ENCODE measurements at regions not wholly inside any gene's neighbourhood (a gene's known extent, or its start where the extent isn't known, plus 50 kb on each side); places are given as distances from the start of the nearest gene placed in this dataset.
A peak's percentile ranks its signal among the peaks of the same experiment; 100 is the strongest.
"Not testable (repeated sequence)": the region's sequence is repeated elsewhere in the genome, so short reads cannot be mapped to it uniquely, and the experiment has no call there.

DNA sequence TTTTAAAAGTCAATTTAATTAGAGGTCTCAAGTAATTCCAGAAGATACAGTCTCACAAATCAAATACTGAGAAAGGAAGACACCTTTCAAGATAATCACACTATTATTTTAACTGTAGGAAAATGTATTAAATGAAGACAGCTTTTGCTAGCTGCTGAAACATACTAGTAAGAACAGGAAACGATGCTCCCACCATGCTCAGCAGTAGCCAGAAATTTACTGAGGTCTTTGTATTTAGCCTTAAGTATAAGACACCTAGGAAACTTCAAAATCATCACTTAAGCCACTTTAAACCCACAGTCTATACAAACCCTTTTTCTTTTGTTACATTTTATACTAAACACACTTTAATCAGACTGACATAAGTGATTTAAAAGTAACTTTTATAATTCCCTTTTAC lies 72.7 kb upstream of the NPIPB12 start:
- not testable (repeated sequence) for DNase-seq (ENCODE audit: low spot score)

DNA sequence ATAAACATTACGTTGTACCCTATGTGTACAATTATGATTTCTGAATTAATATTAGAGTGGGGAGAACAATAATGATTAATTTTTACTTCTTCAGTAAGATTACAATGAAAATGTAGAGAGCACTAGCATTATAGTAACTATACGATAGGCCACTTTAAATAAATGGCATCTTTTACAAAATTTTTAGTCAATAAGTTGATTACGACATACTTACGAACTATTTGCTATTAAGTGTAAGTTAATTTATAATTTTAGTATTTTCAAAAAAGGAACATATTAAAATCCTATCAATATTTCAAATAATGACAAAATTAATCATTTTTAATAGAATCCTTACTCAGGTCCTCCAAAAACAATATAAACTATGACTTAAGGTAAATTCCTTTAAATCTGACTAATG lies 75.6 kb upstream of the NPIPB12 start:
- DNase-seq (ENCODE audit: low spot score), result not testable (repeated sequence)

DNA sequence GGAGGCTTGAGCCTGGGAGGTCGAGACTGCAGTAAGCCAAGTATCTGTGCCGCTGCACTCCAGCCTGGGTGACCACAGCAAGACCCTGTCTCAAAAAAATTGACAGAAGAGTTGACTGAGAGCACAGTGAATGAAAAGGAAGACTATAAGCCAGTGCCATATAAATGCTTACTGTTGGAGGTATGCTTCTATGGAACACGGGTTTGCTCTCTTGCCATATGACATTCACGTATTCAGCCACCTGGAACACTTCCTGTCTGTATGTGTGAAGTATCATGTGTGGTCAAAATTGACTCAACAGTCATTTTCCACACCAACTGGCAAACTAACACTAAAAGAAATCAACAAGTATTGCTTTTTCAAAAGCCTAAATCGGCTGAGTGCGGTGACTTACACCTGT lies 71.1 kb upstream of the SPN start:
- not testable (repeated sequence) for DNase-seq (ENCODE audit: low spot score)

DNA sequence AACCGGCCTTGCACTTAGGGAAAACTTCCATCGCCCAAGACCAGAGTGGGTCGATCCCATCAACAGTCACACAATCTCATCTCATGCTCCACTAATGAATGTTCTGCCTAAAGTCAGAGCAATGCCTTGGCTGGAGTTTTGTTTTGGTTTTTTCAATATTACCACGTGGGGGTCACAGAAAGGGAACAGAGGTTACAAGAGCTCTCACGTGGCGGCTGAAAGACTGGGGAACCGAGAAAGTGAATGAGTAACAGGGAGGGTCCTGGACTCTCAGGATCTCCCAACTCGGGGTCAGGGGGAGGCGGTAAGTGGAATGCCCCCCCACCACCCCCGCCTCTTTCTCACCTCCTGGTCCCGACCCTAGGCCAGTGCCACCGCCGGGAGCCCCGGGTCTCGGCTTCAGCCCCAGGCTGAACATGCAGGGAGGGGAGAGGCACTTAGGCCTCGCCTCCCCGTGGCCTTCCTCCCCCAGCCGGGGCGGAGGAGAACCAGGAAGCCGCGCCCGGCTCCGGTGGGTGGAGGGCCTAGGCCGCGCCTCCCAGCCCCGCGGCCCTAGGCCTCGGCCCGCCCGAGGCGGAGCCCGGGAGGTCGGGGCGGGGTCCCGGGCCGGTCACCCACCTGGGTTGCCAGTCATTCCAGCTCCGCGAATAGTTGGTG lies 68.7 kb upstream of the SPN start:
- DNase-seq (ENCODE audit: low spot score), result not testable (repeated sequence)

DNA sequence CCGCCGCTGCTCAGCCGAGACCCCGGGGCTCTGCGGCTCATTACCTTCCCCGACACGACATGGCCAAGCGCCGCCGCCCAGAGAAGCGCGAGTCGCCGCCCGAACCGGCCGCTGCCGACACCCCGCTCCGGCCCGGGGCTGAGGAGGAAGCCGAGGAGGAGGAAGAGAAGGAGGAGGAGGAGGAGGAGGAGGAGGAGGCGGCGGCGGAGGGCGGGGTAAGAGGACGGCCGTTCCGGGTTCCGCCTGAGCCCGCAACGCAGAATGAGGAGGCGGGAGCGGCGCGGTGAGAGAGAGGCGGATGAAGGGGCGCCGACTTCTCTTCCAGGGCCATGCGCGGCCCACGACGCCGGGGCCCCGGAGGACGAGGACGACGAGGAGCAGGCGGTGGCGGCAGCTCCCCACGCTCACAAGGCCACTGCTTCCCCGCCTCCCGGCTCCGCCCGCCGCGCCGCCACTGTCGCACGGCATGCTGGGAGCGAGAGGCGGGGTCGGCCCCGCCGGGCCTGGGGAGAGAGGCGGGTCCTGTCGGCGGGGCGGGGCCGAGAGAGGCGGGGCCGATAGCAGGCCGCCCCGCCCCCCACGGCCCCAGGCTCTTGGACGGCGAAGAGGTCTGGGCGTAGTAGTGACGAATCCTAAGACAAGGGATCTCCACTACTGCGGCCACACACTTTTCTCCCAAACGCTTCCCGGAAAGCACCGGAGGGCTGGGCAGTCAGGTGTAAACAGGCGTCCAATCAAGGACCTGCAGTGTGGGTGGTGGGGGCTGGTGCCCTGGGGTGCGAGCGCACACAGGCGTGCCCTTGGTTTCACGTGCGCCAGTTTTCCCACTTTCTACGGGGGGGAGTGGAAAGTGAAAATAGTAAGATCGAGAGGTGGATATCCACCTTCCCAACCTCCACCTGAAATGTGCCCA lies 67.9 kb upstream of the SPN start:
- peak; percentile 91 for DNase-seq (ENCODE audit: low spot score)

DNA sequence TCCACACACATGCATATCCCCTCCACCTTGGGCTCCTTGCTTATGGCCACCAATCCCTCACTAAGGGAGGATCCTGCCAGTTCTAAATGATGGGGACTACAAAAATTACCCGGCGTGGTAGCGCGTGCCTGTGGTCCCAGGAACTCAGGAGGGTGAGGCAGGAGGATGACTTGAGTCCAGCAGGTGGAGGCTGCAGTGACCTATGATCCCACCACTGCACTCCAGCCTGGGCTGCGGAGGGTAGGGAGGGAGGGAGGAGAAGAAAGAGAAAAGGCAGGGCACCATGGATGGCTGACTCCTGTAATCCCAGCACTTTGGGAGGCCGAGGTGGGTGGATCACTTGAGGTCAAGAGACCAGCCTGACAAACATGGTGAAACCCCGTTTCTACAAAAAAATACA lies 66.0 kb upstream of the SPN start:
- not testable (repeated sequence) for DNase-seq (ENCODE audit: low spot score)

DNA sequence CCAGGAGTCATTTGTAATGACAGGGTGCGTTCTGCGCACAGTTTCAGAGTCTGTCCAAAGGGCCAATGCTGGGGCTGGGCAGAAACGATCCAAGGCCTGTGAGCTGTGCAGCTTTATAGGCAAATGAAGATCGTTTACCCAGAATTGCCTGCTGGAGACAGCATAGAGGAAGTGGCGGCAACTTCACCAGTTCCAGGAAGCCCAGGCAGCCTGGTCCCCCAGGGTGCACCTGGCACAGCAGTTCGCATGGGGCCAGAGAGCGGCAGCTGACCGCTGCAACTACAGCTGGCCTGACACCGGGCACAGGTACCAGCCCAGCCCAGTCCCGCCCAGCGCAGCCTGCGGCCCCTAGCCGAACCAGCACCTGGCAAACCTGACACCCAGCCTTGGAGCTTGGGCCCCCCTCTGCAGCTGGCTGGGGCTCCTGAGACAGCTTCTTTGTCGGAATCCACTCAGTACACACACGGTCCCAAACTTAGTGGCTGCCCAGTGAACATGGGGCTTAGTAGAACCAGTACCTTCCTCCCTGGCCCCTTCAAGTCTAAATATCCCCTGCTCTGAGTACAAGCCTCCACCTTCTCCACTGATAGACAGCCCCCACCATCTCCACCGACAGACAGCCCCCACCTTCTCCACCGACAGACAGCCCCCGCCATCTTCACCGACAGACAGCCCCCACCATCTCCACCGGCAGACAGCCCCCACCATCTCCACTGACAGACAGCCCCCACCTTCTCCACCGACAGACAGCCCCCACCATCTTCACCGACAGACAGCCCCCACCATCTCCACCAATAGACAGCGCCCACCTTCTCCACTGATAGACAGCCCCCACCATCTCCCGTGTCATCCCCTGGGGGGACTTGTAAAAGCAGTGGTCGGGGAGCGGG lies 62.7 kb upstream of the SPN start:
- not testable (repeated sequence) for DNase-seq (ENCODE audit: low spot score)

DNA sequence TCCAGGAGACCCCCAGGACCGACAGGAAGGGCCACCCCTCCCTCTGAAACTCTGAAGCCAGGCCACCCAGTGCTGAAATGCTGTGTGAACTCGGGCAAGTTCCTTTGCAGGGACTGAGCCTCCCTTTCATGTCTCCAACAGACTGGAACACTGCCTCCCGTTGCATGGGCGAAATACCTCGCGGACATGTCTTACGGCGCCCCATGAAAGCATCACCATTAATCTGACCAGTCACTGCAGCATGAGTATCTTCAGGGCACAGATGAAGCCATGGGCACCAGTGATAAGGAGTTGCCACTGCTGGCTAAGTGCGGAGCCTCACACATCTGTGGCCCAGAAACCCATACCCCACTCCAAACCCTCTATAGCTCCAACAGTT lies 60.8 kb upstream of the SPN start:
- not testable (repeated sequence) for DNase-seq (ENCODE audit: low spot score)

DNA sequence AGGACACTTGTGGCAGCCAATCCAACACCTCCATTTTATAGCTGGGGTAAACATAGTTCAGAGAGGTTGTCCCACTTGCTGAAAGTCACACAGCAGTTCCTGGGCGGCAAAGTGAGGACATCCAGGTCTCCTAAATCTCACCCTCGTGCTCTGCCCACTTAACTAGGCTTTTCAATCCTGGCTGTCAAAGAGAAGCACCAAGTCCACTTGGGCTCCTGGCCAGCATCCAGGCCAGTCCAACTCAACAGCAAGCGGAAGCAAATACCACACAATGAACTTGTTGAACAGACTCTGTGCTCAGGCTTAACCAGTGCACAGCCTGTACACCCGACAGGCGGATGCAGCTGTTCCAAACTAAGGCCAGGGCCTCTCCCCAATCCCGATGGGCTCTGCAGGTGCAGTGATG lies 60.4 kb upstream of the SPN start:
- DNase-seq (ENCODE audit: low spot score), result not testable (repeated sequence)

DNA sequence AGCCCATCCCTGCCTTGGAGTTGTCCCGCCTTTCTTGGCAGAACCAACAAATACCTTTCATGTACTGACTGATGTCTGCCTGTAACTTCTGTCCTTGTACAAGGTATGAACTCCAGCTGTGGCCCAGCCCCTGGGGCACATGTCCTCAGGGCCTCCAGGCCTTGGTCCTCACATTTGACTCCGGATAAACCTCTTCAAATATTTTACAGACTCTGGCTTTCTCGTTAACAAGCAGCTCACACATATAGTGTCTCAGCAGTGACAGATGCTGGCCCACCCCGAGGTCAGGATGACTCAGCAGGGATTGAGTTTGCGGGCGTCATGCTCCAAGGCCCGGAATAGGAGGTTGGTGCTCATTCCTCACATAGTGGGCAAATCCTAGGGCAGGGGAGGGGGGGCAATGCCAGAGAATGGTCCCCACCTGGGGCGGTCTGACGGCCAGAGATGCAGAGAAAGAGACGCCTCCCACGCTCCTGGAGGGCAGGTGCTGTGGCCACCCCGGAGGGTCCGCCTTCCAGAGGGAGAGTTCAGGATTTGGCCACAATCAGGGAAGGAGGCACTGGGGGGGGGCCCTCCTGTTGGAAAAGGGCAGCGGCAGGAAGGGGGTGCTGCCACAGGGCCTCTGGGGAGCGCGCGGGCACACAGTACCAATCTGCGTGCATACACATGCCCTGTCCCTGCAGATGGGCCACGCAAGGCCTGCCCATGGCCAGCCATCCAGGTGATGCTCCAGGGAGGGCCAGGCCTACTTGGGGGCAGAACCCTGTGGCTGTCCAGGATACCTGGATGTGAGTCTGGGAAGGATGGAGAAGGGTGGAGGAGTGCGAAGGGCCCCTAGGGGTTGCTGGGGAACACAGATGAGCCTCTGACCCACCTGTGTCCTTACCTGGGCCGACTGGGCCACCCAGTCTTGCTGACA lies 58.2 kb upstream of the SPN start:
- DNase-seq (ENCODE audit: low spot score), result not testable (repeated sequence)

DNA sequence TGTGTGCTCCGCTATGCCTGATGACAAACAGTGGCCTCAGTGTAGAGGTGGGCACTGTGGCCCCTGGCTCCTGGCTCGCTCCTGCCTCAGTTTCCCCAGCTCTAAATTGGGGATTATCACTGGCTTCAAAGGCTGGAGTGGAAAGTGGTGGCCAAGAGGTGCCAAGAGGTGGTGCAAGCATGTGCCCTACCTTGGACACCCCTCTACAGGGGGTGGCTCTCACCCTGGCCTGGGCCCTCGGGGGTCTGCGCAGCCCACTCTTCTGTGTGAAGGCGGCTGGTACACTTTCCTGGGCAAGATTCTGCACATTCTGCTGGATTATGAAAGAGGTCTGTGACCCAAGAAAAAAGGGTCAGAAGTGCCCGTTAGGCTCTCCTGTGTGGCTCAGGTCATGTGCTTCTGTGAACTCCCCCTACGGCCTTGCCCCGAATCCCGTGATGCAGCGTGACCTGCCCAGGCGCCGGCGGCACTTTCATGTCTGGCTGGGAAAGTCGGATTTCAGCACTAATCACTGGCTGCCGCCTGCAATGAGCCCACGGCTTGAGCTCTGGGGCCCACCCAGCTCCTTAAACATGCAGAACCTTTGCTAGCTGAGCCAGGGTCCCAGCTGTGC lies 57.3 kb upstream of the SPN start:
- DNase-seq (ENCODE audit: low spot score), result not testable (repeated sequence)

DNA sequence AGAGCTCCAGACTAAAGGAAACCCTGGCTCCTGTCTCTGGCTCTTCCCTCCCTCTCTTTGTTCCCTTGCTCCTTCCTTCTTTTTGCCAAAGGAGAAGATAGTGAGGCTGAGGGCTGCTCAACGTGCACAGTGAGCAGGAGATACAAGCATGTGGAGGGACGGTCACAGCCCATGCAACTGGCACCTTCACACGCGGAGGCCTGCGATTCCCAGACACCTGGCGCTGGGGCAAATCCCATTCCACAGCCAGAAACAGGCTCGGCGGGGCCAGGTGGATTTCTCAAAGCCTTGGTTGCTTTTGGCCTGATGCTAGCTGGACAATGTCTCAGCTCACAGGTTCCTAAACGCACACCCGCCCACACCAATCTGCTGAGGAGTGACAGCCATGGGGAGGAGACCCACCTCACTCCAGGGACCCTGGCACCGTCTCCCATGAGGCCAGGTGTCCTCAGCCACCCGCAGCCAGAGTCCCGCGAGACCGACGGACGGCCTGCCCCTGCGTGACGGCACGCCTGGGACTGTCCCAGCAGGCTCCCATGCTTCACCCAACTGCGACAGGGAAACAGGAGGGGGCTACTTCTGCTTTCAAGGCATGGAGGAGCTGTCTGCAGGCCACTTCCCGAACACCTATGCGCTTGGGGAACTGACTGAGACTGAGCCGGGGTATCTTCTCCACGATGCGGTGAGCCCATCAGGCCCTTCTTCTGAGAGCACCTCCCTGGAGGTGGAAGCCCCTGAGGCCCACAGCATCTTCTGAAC lies 56.2 kb upstream of the SPN start:
- not testable (repeated sequence) for DNase-seq (ENCODE audit: low spot score)

DNA sequence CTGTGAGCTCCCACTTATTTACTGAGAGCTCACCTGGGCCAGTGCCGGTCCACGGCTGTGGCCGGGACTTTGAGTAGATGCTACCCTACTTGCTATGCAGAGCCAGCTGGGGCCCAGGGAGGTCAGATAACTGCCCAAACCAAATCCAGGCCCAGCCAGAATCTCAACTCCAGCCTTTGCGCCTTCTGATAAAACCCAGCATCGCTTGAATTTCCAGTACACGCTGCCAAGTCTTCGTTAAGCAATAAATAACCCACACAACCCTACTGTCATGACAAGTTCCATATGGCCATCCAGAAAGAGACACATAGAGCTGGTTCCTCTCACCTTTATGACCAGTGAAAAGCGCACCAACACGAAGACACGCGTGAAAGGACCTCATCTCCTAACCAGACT lies 55.6 kb upstream of the SPN start:
- not testable (repeated sequence) for DNase-seq (ENCODE audit: low spot score)

DNA sequence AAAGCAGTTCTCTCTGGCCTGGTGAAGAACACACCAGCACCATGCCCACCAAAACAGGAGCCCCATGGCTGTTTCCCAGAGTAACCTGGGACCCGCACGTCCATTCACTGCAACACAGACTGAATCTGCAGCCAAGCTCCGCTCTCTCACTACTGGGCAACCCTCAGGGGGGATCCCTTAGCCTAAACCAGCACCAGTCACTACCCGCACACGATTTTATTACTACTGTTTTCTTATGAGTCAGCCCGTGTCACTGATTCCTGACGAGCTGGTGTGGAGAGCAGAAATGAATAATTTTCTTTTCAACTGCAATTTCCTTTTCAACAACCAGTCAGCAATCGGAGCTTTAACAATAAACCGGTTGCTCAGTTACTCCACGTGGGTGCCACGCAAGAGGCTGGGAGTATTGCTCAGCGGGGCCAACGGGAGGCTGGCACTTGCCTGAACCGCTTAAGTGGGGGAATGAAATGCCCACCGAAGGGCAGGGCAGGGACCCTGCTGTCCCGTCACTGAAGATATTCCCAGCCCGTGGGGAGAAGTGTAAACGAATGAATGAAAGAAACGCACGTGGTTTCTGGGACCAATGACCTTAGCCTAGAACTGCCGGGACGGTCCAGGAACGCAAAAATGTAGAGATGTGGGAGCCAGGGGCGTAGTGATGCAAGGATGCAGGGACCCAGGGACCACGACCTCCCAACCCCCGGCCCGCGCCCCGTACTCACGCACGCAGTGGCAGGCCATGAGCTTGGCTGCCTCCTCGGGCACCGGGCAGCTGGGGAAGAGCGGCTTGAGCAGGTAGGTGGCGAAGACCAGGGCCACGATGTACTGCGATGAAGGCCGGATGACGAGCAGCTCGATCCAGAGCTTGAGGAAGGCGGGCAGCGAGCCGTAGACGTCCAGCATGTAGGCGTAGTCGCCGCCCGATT lies 50.4 kb upstream of the SPN start:
- not testable (repeated sequence) for DNase-seq (ENCODE audit: low spot score)
